Osteoblast (primary cell): ENCODE measurements at regions not wholly inside any gene's neighbourhood (a gene's known extent, or its start where the extent isn't known, plus 50 kb on each side); places are given as distances from the start of the nearest gene placed in this dataset.

ENCODE experiments used
- DNase-seq: peaks from one replicate; pipeline ENCODE4 v3.0.0; 2011; ENCODE audit warnings: low spot score, mixed read lengths; ENCODE audit not compliant: insufficient read length; ENCODE audit errors: missing footprints
- H2AFZ ChIP-seq: 2 replicates; pipeline ENCODE4 v1.6.0; 2011; ENCODE audit warnings: mild to moderate bottlenecking, low read length
- H3K27ac ChIP-seq: 2 replicates; pipeline ENCODE4 v1.5.1; 2011; ENCODE audit warnings: mild to moderate bottlenecking, low read depth, low read length, moderate library complexity
- H3K27me3 ChIP-seq: 2 replicates; pipeline ENCODE4 v1.6.0; 2012; ENCODE audit warnings: mild to moderate bottlenecking, control low read depth, inconsistent platforms, low read length, moderate library complexity; ENCODE audit not compliant: insufficient read depth
- H3K36me3 ChIP-seq: 2 replicates; pipeline ENCODE4 v1.5.1; 2011; ENCODE audit warnings: mild to moderate bottlenecking, low read length, control low read depth, moderate library complexity; ENCODE audit not compliant: insufficient read depth
- H3K4me1 ChIP-seq: 2 replicates; pipeline ENCODE4 v1.5.1; 2011; ENCODE audit warnings: mild to moderate bottlenecking, low read length, control low read depth, moderate library complexity; ENCODE audit not compliant: insufficient read depth
- H3K4me2 ChIP-seq: 2 replicates; pipeline ENCODE4 v1.6.0; 2011; ENCODE audit warnings: mild to moderate bottlenecking, low read length; ENCODE audit not compliant: insufficient read depth
- H3K4me3 ChIP-seq: fragments of 200-600 bp; sonication (generic); 3 replicates; pipeline ENCODE4 v1.5.1; 2012; ENCODE audit warnings: mild to moderate bottlenecking, low read length, inconsistent platforms; ENCODE audit not compliant: insufficient read depth
- H3K79me2 ChIP-seq: 2 replicates; pipeline ENCODE4 v1.6.0; 2012; ENCODE audit warnings: mild to moderate bottlenecking, low read length, control low read depth, inconsistent platforms; ENCODE audit not compliant: insufficient read depth
- H3K9me3 ChIP-seq: 2 replicates; pipeline ENCODE4 v1.5.1; 2011; ENCODE audit warnings: low read depth, low read length, control low read depth
- H4K20me1 ChIP-seq: 2 replicates; pipeline ENCODE4 v1.6.0; 2012; ENCODE audit warnings: mild to moderate bottlenecking, low read length, control low read depth; ENCODE audit not compliant: insufficient read depth
- CTCF ChIP-seq: IDR thresholded peaks from 2 replicates; pipeline ENCODE4 v1.5.1; 2011; ENCODE audit warnings: mild to moderate bottlenecking, low read depth, low read length, moderate library complexity; ENCODE audit errors: extremely low read depth

GRCh38 chr14:65222440-65222858, 120.1 kb upstream of the MAX start:
- H3K36me3 ChIP-seq, result no peaks in the 10 kb centered on the region
- H3K4me1 ChIP-seq, result peaks cover 20% of the 10 kb centered on the region
- H3K27me3 ChIP-seq, result no peaks in the 10 kb centered on the region
- H3K79me2 ChIP-seq, result no peaks in the 10 kb centered on the region
- H3K4me3 ChIP-seq, result no peak overlapping the region
- peak; percentile 92 for DNase-seq
- H3K4me2 ChIP-seq, result peak overlapping the region; percentile 1
- no peaks in the 10 kb centered on the region for H3K9me3 ChIP-seq
- peak overlapping the region; percentile 58 for H2AFZ ChIP-seq
- no peaks in the 10 kb centered on the region for H4K20me1 ChIP-seq
- H3K27ac ChIP-seq, result peak overlapping the region; percentile 26
- TF ChIP-seq CTCF, result peak; percentile 93

- Histone ChIP-seq H3K79me2 (no peaks in the 10 kb centered on the region), H4K20me1 (no peaks in the 10 kb centered on the region), H3K4me1 (peaks cover 20% of the 10 kb centered on the region), H2AFZ (no peak overlapping the region), H3K9me3 (no peaks in the 10 kb centered on the region), H3K4me2 (no peak overlapping the region), H3K36me3 (no peaks in the 10 kb centered on the region), H3K27me3 (no peaks in the 10 kb centered on the region), H3K27ac (no peak overlapping the region), H3K4me3 (no peak overlapping the region)
- no peak for TF ChIP-seq CTCF
- DNase-seq, result no peak
These were observed 121.3 kb upstream of the MAX start for GRCh38 chr14:65223636-65224035.

GRCh38 chr14:65224799-65225198, 122.5 kb upstream of the MAX start:
- no peak overlapping the region for H3K4me2 ChIP-seq
- H3K27ac ChIP-seq, result no peak overlapping the region
- H3K36me3 ChIP-seq, result no peaks in the 10 kb centered on the region
- no peaks in the 10 kb centered on the region for H3K9me3 ChIP-seq
- DNase-seq, result no peak
- no peaks in the 10 kb centered on the region for H4K20me1 ChIP-seq
- no peak for TF ChIP-seq CTCF
- no peak overlapping the region for H3K4me3 ChIP-seq
- no peaks in the 10 kb centered on the region for H3K27me3 ChIP-seq
- no peaks in the 10 kb centered on the region for H3K79me2 ChIP-seq
- peak overlapping the region; percentile 91 for H2AFZ ChIP-seq
- peaks cover 25% of the 10 kb centered on the region for H3K4me1 ChIP-seq

- H3K9me3 ChIP-seq, result no peaks in the 10 kb centered on the region
- no peaks in the 10 kb centered on the region for H4K20me1 ChIP-seq
- H3K27ac ChIP-seq, result no peak overlapping the region
- no peaks in the 10 kb centered on the region for H3K36me3 ChIP-seq
- no peak overlapping the region for H3K4me2 ChIP-seq
- H3K27me3 ChIP-seq, result no peaks in the 10 kb centered on the region
- no peak for TF ChIP-seq CTCF
- no peak for DNase-seq
- peaks cover 33% of the 10 kb centered on the region for H3K4me1 ChIP-seq
- peak overlapping the region; percentile 91 for H2AFZ ChIP-seq
- no peaks in the 10 kb centered on the region for H3K79me2 ChIP-seq
- H3K4me3 ChIP-seq, result no peak overlapping the region
These were observed 123.2 kb upstream of the MAX start for GRCh38 chr14:65225299-65226159.
